GM12878 (cell line): ENCODE measurements at regions not wholly inside any gene's neighbourhood (a gene's known extent, or its start where the extent isn't known, plus 50 kb on each side); places are given as distances from the start of the nearest gene placed in this dataset.
A peak's percentile ranks its signal among the peaks of the same experiment; 100 is the strongest.

Experiments
- ATAC-seq: fragments of 200-7000 bp; cut with Tn5 transposase; 3 replicates; pipeline ENCODE4 v1.9.1; 2020; ENCODE audit warnings: mild to moderate bottlenecking, moderate library complexity
- BruUV-seq: library from RNA; stranded (reverse); fragments of 400-500 nt; replicated peaks from 2 replicates; lab custom pipeline; 2021; lab: Mats Ljungman, UMichigan
- CTCF ChIA-PET: fragments of 300-600 bp; sonication (Branson Sonifier 250); formaldehyde crosslinking; extraction: SDS; loops from one replicate; lab custom pipeline; 2021; ENCODE audit warnings: inconsistent platforms; lab: Yijun Ruan, JAX
- POLR2A ChIA-PET: fragments of 350-600 bp; formaldehyde crosslinking; extraction: SDS; loops from one replicate; lab custom pipeline; 2021; ENCODE audit warnings: inconsistent platforms; lab: Charles Lee
- RAD21 ChIA-PET: fragments of 300-600 bp; sonication (Branson Sonifier 250); formaldehyde crosslinking; loops from one replicate; lab custom pipeline; 2023; ENCODE audit warnings: antibody characterized with exemption; ENCODE audit not compliant: unreplicated experiment; lab: Charles Lee
- SMC1A ChIA-PET: fragments of 300-600 bp; sonication (Branson Sonifier 250); formaldehyde crosslinking; loops from one replicate; lab custom pipeline; 2023; ENCODE audit not compliant: unreplicated experiment, uncharacterized antibody; lab: Charles Lee
- DNase-seq: peaks from one replicate; pipeline ENCODE4 v3.0.0-alpha.2; 2011; ENCODE audit warnings: low read depth, low spot score
- FAIRE-seq: peaks from 3 replicates; lab custom pipeline; 2011; peaks lifted over from hg19 to GRCh38; lab: Jason Lieb, UNC
- H2AFZ ChIP-seq: 2 replicates; pipeline ENCODE4 v1.6.0; 2011; ENCODE audit warnings: low read depth, low read length, control low read depth; ENCODE audit not compliant: control insufficient read depth
- H3K27ac ChIP-seq: 2 replicates; pipeline ENCODE4 v1.5.1; 2011; ENCODE audit warnings: control low read depth; ENCODE audit not compliant: control insufficient read depth, insufficient read depth
- H3K27me3 ChIP-seq, 2 experiments: replicated peaks in 1 of 2; 2 replicates each; pipeline versions ENCODE4 v1.6.0 to v1.6.1; 2011; ENCODE audit warnings: low read length in 1 of 2; ENCODE audit not compliant: control insufficient read depth in 2 of 2, insufficient read depth in 2 of 2
- H3K36me3 ChIP-seq, 2 experiments: 2 replicates each; pipeline ENCODE4 v1.5.1; 2011; ENCODE audit warnings: low read length in 1 of 2; ENCODE audit not compliant: control insufficient read depth in 2 of 2, insufficient read depth in 2 of 2
- H3K4me1 ChIP-seq: 2 replicates; pipeline ENCODE4 v1.6.1; 2011; ENCODE audit warnings: mild to moderate bottlenecking, low read length, moderate library complexity, mixed read lengths; ENCODE audit not compliant: control insufficient read depth, insufficient read depth
- H3K4me2 ChIP-seq: 2 replicates; pipeline ENCODE4 v1.6.0; 2011; ENCODE audit warnings: control low read depth; ENCODE audit not compliant: control insufficient read depth, insufficient read depth
- H3K4me3 ChIP-seq: fragments of 200-600 bp; sonication (generic); 2 replicates; pipeline ENCODE4 v1.5.1; 2016
- H3K79me2 ChIP-seq: 2 replicates; pipeline ENCODE4 v1.6.0; 2011; ENCODE audit warnings: low read length; ENCODE audit not compliant: control insufficient read depth, insufficient read depth
- H3K9ac ChIP-seq: 2 replicates; pipeline ENCODE4 v1.8.0; 2011; ENCODE audit warnings: low read length, control low read depth, mixed read lengths; ENCODE audit not compliant: control insufficient read depth, insufficient read depth
- H3K9me3 ChIP-seq: replicated peaks from 3 replicates; pipeline ENCODE4 v1.5.1; 2011; ENCODE audit warnings: mild to moderate bottlenecking, low read length; ENCODE audit not compliant: control insufficient read depth, insufficient read depth
- H4K20me1 ChIP-seq: 2 replicates; pipeline ENCODE4 v1.6.0; 2011; ENCODE audit not compliant: control insufficient read depth, insufficient read depth
- ASH2L ChIP-seq: fragments of 300-600, 200-600 bp; sonication (generic); IDR thresholded peaks from 2 replicates; pipeline ENCODE4 v1.6.1; 2017; ENCODE audit warnings: low read depth, mild to moderate bottlenecking, borderline replicate concordance
- ATF7 ChIP-seq: fragments of 450-650 bp; IDR thresholded peaks from 2 replicates; pipeline ENCODE4 v1.6.1; 2016; ENCODE audit warnings: low read depth, mild to moderate bottlenecking
- BCL3 ChIP-seq: IDR thresholded peaks from 2 replicates; pipeline ENCODE4 v1.6.1; 2011; ENCODE audit warnings: borderline replicate concordance, low read depth, mild to moderate bottlenecking, moderate library complexity, low read length; ENCODE audit not compliant: insufficient read depth, poor library complexity, severe bottlenecking
- BMI1 ChIP-seq: fragments of 450-650 bp; IDR thresholded peaks from 2 replicates; pipeline ENCODE4 v1.6.1; 2016; ENCODE audit warnings: mild to moderate bottlenecking, moderate library complexity, borderline replicate concordance
- CEBPB ChIP-seq, 2 experiments: fragments of 150-350 bp in 1 of 2; IDR thresholded peaks; 2 replicates each; pipeline ENCODE4 v1.6.1; 2012 to 2014; ENCODE audit warnings: low read depth in 2 of 2, low read length in 2 of 2, borderline replicate concordance in 1 of 2, inconsistent platforms in 1 of 2
- CHD4 ChIP-seq: fragments of 200-600 bp; sonication (generic); IDR thresholded peaks from 2 replicates; pipeline ENCODE4 v1.6.1; 2016; ENCODE audit warnings: mild to moderate bottlenecking
- CREB1 ChIP-seq: IDR thresholded peaks from 2 replicates; pipeline ENCODE4 v1.6.1; 2012; ENCODE audit warnings: low read depth, mild to moderate bottlenecking, inconsistent platforms
- EGR1 ChIP-seq, 2 experiments: IDR thresholded peaks; 1 replicate in 1 of 2; 2 replicates in 1 of 2; pipeline ENCODE4 v1.6.1; 2011 to 2012; ENCODE audit warnings: low read depth in 2 of 2, low read length in 2 of 2, borderline replicate concordance in 1 of 2, mild to moderate bottlenecking in 1 of 2, moderate library complexity in 1 of 2
- KDM1A ChIP-seq: fragments of 200-600 bp; sonication (generic); IDR thresholded peaks from 2 replicates; pipeline ENCODE4 v1.6.1; 2016; ENCODE audit warnings: borderline replicate concordance
- KLF5 ChIP-seq: fragments of 450-650 bp; IDR thresholded peaks from 2 replicates; pipeline ENCODE4 v1.6.1; 2014; ENCODE audit warnings: mild to moderate bottlenecking; ENCODE audit not compliant: partially characterized antibody
- MEF2A ChIP-seq: IDR thresholded peaks from 2 replicates; pipeline ENCODE4 v1.6.1; 2011; ENCODE audit warnings: low read depth, mild to moderate bottlenecking, low read length, moderate library complexity; ENCODE audit not compliant: insufficient read depth
- NBN ChIP-seq: fragments of 450-650 bp; IDR thresholded peaks from 2 replicates; pipeline ENCODE4 v1.6.1; 2016
- NFXL1 ChIP-seq: fragments of 450-650 bp; IDR thresholded peaks from 2 replicates; pipeline ENCODE4 v1.6.1; 2017; ENCODE audit warnings: antibody characterized with exemption, mild to moderate bottlenecking, borderline replicate concordance
- NR2C2 ChIP-seq: IDR thresholded peaks from 2 replicates; pipeline ENCODE4 v1.6.1; 2011; ENCODE audit warnings: borderline replicate concordance, low read depth; ENCODE audit not compliant: control insufficient read depth, insufficient read length
- PBX3 ChIP-seq: IDR thresholded peaks from 2 replicates; pipeline ENCODE4 v1.6.1; 2011; ENCODE audit warnings: mild to moderate bottlenecking, low read depth, low read length, moderate library complexity; ENCODE audit not compliant: insufficient replicate concordance
- RBBP5 ChIP-seq: fragments of 200-600 bp; sonication (generic); conservative IDR thresholded peaks from 2 replicates; pipeline ENCODE4 v1.6.1; 2016
- TARDBP ChIP-seq: IDR thresholded peaks from 2 replicates; pipeline ENCODE4 v1.6.1; 2016; ENCODE audit warnings: borderline replicate concordance
- ZNF207 ChIP-seq: fragments of 450-650 bp; IDR thresholded peaks from 2 replicates; pipeline ENCODE4 v1.6.1; 2014; ENCODE audit warnings: antibody characterized with exemption, mild to moderate bottlenecking, borderline replicate concordance
- ZNF384 ChIP-seq: IDR thresholded peaks from 2 replicates; pipeline ENCODE4 v1.6.1; 2012; ENCODE audit warnings: low read depth, mild to moderate bottlenecking, low read length, improper control_type of control experiment, borderline replicate concordance
- WGBS: methylation state at CpG from one replicate; pipeline ENCODE4 v1.1.6; 2016; ENCODE audit warnings: low lambda C conversion rate; ENCODE audit not compliant: insufficient replicate concordance, insufficient coverage; ENCODE audit errors: missing lambda C conversion rate; 5-methylcytosine and 5-hydroxymethylcytosine counted together
- in situ Hi-C: fragments of 300-500 bp; cut with MboI; formaldehyde crosslinking; loops from 9 replicates; pipeline ENCODE4 v1.14.3; 2018; ENCODE audit warnings: mixed read lengths
- intact Hi-C: fragments of 100-400 bp; cut with micrococcal nuclease; formaldehyde crosslinking; loops from one replicate; pipeline ENCODE4 v1.14.2; 2022; ENCODE audit not compliant: unreplicated experiment
- TF ChIP-seq, protein P1 (sequence below), 3 experiments: IDR thresholded peaks in 2 of 3; conservative IDR thresholded peaks in 1 of 3; 2 replicates each; pipeline ENCODE4 v1.5.1; 2011; ENCODE audit warnings: low read depth in 3 of 3, low read length in 3 of 3, mild to moderate bottlenecking in 3 of 3, control low read depth in 2 of 3, moderate library complexity in 2 of 3, inconsistent platforms in 1 of 3, mixed read lengths in 1 of 3; ENCODE audit not compliant: control insufficient read depth in 2 of 3, insufficient read depth in 1 of 3; ENCODE audit errors: extremely low read depth in 1 of 3

GRCh38 chr5:89283728-89284493 is 400.9 kb upstream of the MEF2C start:
- Histone ChIP-seq H3K4me2 (no peak overlapping the region), H3K9ac (no peak overlapping the region), H3K27me3 (no peaks in the 10 kb centered on the region), H4K20me1 (no peaks in the 10 kb centered on the region), H3K36me3 (no peaks in the 10 kb centered on the region), H3K27ac (no peak overlapping the region), H3K4me3 (no peak overlapping the region), H3K79me2 (no peaks in the 10 kb centered on the region), H3K9me3 (no peaks in the 10 kb centered on the region; the same call in 1 of the 3 replicates), H2AFZ (no peak overlapping the region; the same call in 1 of the 2 replicates), H3K4me1 (peaks cover 36% of the 10 kb centered on the region)
- intact Hi-C loops (loop anchor here (5.0 kb wide), 2 partner anchors 52 to 457 kb away; no protein-coding TSS in a partner anchor), in situ Hi-C loops (no loop called here)
- FAIRE-seq (no peak), ATAC-seq (no peak), DNase-seq (no peak)
- POLR2A ChIA-PET = interaction anchor here (0.8 kb wide), 1 partner anchor 12 kb away, joined by 3 read pairs; no protein-coding TSS in a partner anchor
- WGBS = 78% methylated on average over 3 of the region's 3 CpGs
- SMC1A ChIA-PET = interaction anchor here (0.6 to 2.9 kb wide), 4 partner anchors 18 to 173 kb away, joined by 3 to 22 read pairs (median 9); no protein-coding TSS in a partner anchor
- CTCF ChIA-PET = no interaction called here
- RAD21 ChIA-PET = interaction anchor here (1.9 to 2.0 kb wide), 2 partner anchors 11 to 31 kb away, joined by 5 to 6 read pairs; no protein-coding TSS in a partner anchor
- BruUV-seq = no TSS peak
- no peak for TF ChIP-seq KDM1A
- peak; percentile 55; the same call in 1 of the 2 replicates for TF ChIP-seq ZNF384
- no peak for TF ChIP-seq CREB1
- no peak for TF ChIP-seq KLF5
- TF ChIP-seq ATF7 = no peak
- no peak for TF ChIP-seq BMI1
- TF ChIP-seq CEBPB (IDR thresholded peaks at IDR 0.05; ENCODE audit: borderline replicate concordance in 1 of 2, low read depth in 2 of 2, low read length in 2 of 2) = no peak
- TF ChIP-seq MEF2A = no peak
- no peak for TF ChIP-seq ZNF207
- TF ChIP-seq TARDBP = no peak
- TF ChIP-seq, protein P1, sequence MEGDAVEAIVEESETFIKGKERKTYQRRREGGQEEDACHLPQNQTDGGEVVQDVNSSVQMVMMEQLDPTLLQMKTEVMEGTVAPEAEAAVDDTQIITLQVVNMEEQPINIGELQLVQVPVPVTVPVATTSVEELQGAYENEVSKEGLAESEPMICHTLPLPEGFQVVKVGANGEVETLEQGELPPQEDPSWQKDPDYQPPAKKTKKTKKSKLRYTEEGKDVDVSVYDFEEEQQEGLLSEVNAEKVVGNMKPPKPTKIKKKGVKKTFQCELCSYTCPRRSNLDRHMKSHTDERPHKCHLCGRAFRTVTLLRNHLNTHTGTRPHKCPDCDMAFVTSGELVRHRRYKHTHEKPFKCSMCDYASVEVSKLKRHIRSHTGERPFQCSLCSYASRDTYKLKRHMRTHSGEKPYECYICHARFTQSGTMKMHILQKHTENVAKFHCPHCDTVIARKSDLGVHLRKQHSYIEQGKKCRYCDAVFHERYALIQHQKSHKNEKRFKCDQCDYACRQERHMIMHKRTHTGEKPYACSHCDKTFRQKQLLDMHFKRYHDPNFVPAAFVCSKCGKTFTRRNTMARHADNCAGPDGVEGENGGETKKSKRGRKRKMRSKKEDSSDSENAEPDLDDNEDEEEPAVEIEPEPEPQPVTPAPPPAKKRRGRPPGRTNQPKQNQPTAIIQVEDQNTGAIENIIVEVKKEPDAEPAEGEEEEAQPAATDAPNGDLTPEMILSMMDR (IDR thresholded peaks at IDR 0.05 in 2 of 3, conservative IDR thresholded peaks at IDR 0.05 in 1 of 3; ENCODE audit: control insufficient read depth in 2 of 3, extremely low read depth in 1 of 3, insufficient read depth in 1 of 3, low read depth in 3 of 3, low read length in 3 of 3) = 0 out of 6 replicates have a peak, but pooled peaks of 1 of the 3 experiments have one; percentile 3
- TF ChIP-seq BCL3 = no peak
- no peak for TF ChIP-seq NFXL1
- TF ChIP-seq CHD4 = no peak
- no peak for TF ChIP-seq RBBP5
- no peak for TF ChIP-seq EGR1 (IDR thresholded peaks at IDR 0.05; ENCODE audit: borderline replicate concordance in 1 of 2, low read depth in 2 of 2, low read length in 2 of 2)
- TF ChIP-seq ASH2L = no peak
- TF ChIP-seq NR2C2 = no peak
- TF ChIP-seq NBN = no peak
- TF ChIP-seq PBX3 = no peak
